ENCODE measurements at regions not wholly inside any gene's neighbourhood (a gene's known extent, or its start where the extent isn't known, plus 50 kb on each side); places are given as distances from the start of the nearest gene placed in this dataset.
A peak's percentile ranks its signal among the peaks of the same experiment; 100 is the strongest.

- Histone ChIP-seq H3K36me3 (no peaks in the 10 kb centered on the region), H3K9me3 (no peaks in the 10 kb centered on the region), H3K4me1 (no peaks in the 10 kb centered on the region), H3K27ac (no peak overlapping the region), H3K4me3 (no peak overlapping the region), H3K27me3 (no peaks in the 10 kb centered on the region)
- no peak for DNase-seq (ENCODE audit: low spot score in 2 of 2)
- TF ChIP-seq POLR2AphosphoS5 (IDR thresholded peaks at IDR 0.05): no peak
- no peak for TF ChIP-seq POLR2A (IDR thresholded peaks at IDR 0.05)
- TF ChIP-seq CTCF (IDR thresholded peaks at IDR 0.05): no peak
- intact Hi-C loops (cut with DNase I; ENCODE audit: low total_unique reads): no loop called here
Measured at GRCh38 chr4:72911316-72911715, 158.2 kb downstream of the COX18 start.

GRCh38 chr4:72909461-72909860 is 160.1 kb downstream of the COX18 start:
- no peak overlapping the region for H3K4me3 ChIP-seq
- H3K27me3 ChIP-seq: no peaks in the 10 kb centered on the region
- TF ChIP-seq POLR2AphosphoS5 (IDR thresholded peaks at IDR 0.05): no peak
- TF ChIP-seq CTCF (IDR thresholded peaks at IDR 0.05): peak in 2 of 3 donors; percentile 22 to 44
- H3K27ac ChIP-seq: no peak overlapping the region
- no peak for DNase-seq (ENCODE audit: low spot score in 2 of 2)
- no peaks in the 10 kb centered on the region for H3K4me1 ChIP-seq
- intact Hi-C loops (cut with DNase I; ENCODE audit: low total_unique reads): no loop called here
- H3K36me3 ChIP-seq: no peaks in the 10 kb centered on the region
- H3K9me3 ChIP-seq: no peaks in the 10 kb centered on the region

- Histone ChIP-seq H3K36me3 (no peaks in the 10 kb centered on the region), H3K27ac (no peak overlapping the region), H3K4me3 (no peak overlapping the region), H3K9me3 (no peaks in the 10 kb centered on the region), H3K27me3 (no peaks in the 10 kb centered on the region), H3K4me1 (no peaks in the 10 kb centered on the region)
- TF ChIP-seq CTCF (IDR thresholded peaks at IDR 0.05) (no peak), POLR2A (IDR thresholded peaks at IDR 0.05) (no peak), POLR2AphosphoS5 (IDR thresholded peaks at IDR 0.05) (no peak)
- intact Hi-C loops (cut with DNase I; ENCODE audit: low total_unique reads): no loop called here
- DNase-seq (ENCODE audit: low spot score in 2 of 2): no peak
Measured at GRCh38 chr4:72902354-72902753, 167.2 kb downstream of the COX18 start.

- Histone ChIP-seq H3K27me3 (no peaks in the 10 kb centered on the region), H3K9me3 (no peaks in the 10 kb centered on the region), H3K4me3 (no peak overlapping the region), H3K4me1 (no peaks in the 10 kb centered on the region), H3K36me3 (no peaks in the 10 kb centered on the region), H3K27ac (no peak overlapping the region)
- intact Hi-C loops (cut with DNase I; ENCODE audit: low total_unique reads): no loop called here
- no peak for TF ChIP-seq POLR2A (IDR thresholded peaks at IDR 0.05)
- TF ChIP-seq CTCF (IDR thresholded peaks at IDR 0.05): no peak
- TF ChIP-seq POLR2AphosphoS5 (IDR thresholded peaks at IDR 0.05): no peak
- no peak for DNase-seq (ENCODE audit: low spot score in 2 of 2)
Measured at GRCh38 chr4:72901553-72901952, 168.0 kb downstream of the COX18 start.

GRCh38 chr4:72900952-72901351 is 168.6 kb downstream of the COX18 start:
- Histone ChIP-seq H3K4me3 (no peak overlapping the region), H3K36me3 (no peaks in the 10 kb centered on the region), H3K9me3 (no peaks in the 10 kb centered on the region), H3K27ac (no peak overlapping the region), H3K4me1 (no peaks in the 10 kb centered on the region), H3K27me3 (no peaks in the 10 kb centered on the region)
- no peak for DNase-seq (ENCODE audit: low spot score in 2 of 2)
- TF ChIP-seq POLR2A (IDR thresholded peaks at IDR 0.05) (no peak), CTCF (IDR thresholded peaks at IDR 0.05) (no peak), POLR2AphosphoS5 (IDR thresholded peaks at IDR 0.05) (no peak)
- intact Hi-C loops (cut with DNase I; ENCODE audit: low total_unique reads): no loop called here

Data from breast epithelium (tissue), 4 donors.